ENCODE measurements at regions not wholly inside any gene's neighbourhood (a gene's known extent, or its start where the extent isn't known, plus 50 kb on each side); places are given as distances from the start of the nearest gene placed in this dataset.

- no peak for TF ChIP-seq CTCF (IDR thresholded peaks at IDR 0.05)
Measured at GRCh38 chr9:75454043-75454442, 365.7 kb downstream of the OSTF1 start.

- no peak for TF ChIP-seq CTCF (IDR thresholded peaks at IDR 0.05)
Measured at GRCh38 chr9:75454891-75455290, 366.6 kb downstream of the OSTF1 start.

GRCh38 chr9:75455444-75455921 is 367.2 kb downstream of the OSTF1 start:
- TF ChIP-seq CTCF (IDR thresholded peaks at IDR 0.05), result no peak

- no peak for TF ChIP-seq CTCF (IDR thresholded peaks at IDR 0.05)
Measured at GRCh38 chr9:75456698-75457097, 368.4 kb downstream of the OSTF1 start.

- no peak for TF ChIP-seq CTCF (IDR thresholded peaks at IDR 0.05)
Measured at GRCh38 chr9:75457474-75458011, 369.2 kb downstream of the OSTF1 start.

- no peak for TF ChIP-seq CTCF (IDR thresholded peaks at IDR 0.05)
Measured at GRCh38 chr9:75461183-75461582, 372.9 kb downstream of the OSTF1 start.

- TF ChIP-seq CTCF (IDR thresholded peaks at IDR 0.05), result no peak
Measured at GRCh38 chr9:75462866-75463265, 374.6 kb downstream of the OSTF1 start.

- no peak for TF ChIP-seq CTCF (IDR thresholded peaks at IDR 0.05)
Measured at GRCh38 chr9:75463871-75464270, 375.6 kb downstream of the OSTF1 start.

All from LNCAP (cell line).